Adrenal gland (tissue), 5 donors: ENCODE measurements at regions not wholly inside any gene's neighbourhood (a gene's known extent, or its start where the extent isn't known, plus 50 kb on each side); places are given as distances from the start of the nearest gene placed in this dataset.

Experiments
- POLR2A ChIP-seq, 2 donors: fragments of 450-650 bp; IDR thresholded peaks; one replicate each; pipeline ENCODE4 v1.6.1; 2017; ENCODE audit warnings: antibody characterized with exemption in 2 of 2, mild to moderate bottlenecking in 2 of 2, moderate library complexity in 1 of 2
- TF ChIP-seq, protein P1 (sequence below), 6 experiments: fragments of 450-650 bp in 4 of 6; fragments of 200-600 bp in 2 of 6; sonication (generic) in 1 of 6; IDR thresholded peaks; 1 replicate in 5 of 6; 2 replicates in 1 of 6; pipeline versions ENCODE4 v1.5.1 to v1.8.0; 2016 to 2021; ENCODE audit warnings: antibody characterized with exemption in 6 of 6, mild to moderate bottlenecking in 2 of 6, moderate library complexity in 1 of 6
- donor health status: DM: no; HTN: no; CAD: no.

DNA sequence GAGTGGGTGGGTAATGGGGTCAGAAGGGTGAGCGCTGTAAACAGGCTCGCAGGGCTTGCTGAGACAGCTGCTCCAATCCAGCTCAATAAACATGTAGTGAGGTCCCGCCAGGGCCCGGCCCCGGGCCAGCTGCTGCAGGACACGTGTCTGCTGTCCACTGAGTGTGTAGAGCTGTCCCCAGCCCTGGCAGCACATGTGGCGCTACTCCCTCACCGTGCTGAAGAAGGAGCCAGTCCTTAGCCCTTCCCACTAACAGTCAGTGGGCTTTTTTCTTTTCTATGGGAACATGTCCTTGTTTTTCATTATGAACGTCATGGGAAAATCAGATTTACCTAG, 78.9 kb upstream of the C1orf174 start:
- TF ChIP-seq, protein P1, sequence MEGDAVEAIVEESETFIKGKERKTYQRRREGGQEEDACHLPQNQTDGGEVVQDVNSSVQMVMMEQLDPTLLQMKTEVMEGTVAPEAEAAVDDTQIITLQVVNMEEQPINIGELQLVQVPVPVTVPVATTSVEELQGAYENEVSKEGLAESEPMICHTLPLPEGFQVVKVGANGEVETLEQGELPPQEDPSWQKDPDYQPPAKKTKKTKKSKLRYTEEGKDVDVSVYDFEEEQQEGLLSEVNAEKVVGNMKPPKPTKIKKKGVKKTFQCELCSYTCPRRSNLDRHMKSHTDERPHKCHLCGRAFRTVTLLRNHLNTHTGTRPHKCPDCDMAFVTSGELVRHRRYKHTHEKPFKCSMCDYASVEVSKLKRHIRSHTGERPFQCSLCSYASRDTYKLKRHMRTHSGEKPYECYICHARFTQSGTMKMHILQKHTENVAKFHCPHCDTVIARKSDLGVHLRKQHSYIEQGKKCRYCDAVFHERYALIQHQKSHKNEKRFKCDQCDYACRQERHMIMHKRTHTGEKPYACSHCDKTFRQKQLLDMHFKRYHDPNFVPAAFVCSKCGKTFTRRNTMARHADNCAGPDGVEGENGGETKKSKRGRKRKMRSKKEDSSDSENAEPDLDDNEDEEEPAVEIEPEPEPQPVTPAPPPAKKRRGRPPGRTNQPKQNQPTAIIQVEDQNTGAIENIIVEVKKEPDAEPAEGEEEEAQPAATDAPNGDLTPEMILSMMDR (IDR thresholded peaks at IDR 0.05), result no peak
- no peak for TF ChIP-seq POLR2A (IDR thresholded peaks at IDR 0.05)
